Kidney epithelial cell (primary cell): ENCODE measurements at regions not wholly inside any gene's neighbourhood (a gene's known extent, or its start where the extent isn't known, plus 50 kb on each side); places are given as distances from the start of the nearest gene placed in this dataset.

Experiments
- DNase-seq: peaks from one replicate; pipeline ENCODE4 v3.0.0-alpha.2; 2010; ENCODE audit warnings: low read depth
- H3K27me3 ChIP-seq: 2 replicates; pipeline ENCODE4 v1.6.0; 2011; ENCODE audit warnings: low read length; ENCODE audit not compliant: control insufficient read depth, insufficient read depth
- H3K36me3 ChIP-seq: 2 replicates; pipeline ENCODE4 v1.5.1; 2011; ENCODE audit warnings: low read length; ENCODE audit not compliant: control insufficient read depth, insufficient read depth
- H3K4me3 ChIP-seq: 2 replicates; pipeline ENCODE4 v1.5.1; 2011; ENCODE audit warnings: low read depth, mild to moderate bottlenecking, control low read depth, low read length
- CTCF ChIP-seq: IDR thresholded peaks from 2 replicates; pipeline ENCODE4 v1.5.1; 2011; ENCODE audit warnings: mild to moderate bottlenecking, moderate library complexity, low read length, control low read depth, inconsistent platforms; ENCODE audit not compliant: insufficient read depth, poor library complexity, severe bottlenecking

DNA sequence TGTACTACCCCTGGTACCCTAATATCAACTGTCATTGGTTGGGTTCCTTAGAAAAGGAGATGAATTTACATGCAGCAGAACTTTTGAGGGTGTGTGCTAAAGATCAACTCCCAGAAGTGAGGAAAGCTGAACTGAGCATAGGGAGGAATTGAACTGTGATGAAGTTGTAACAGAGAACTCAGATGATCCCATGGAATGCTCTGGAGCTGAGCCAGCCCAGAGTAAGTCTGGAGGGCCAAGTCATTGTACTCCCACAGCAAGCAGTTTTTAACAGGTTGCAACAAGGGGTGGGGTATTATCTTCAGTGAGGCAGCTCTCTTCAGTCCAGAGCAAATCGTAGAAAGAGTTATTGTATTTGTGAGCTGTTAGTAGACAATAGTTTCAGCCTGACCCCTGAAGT, 572.3 kb downstream of the PYDC2 start:
- TF ChIP-seq CTCF, result no peak
- Histone ChIP-seq H3K4me3 (no peak overlapping the region), H3K27me3 (no peaks in the 10 kb centered on the region), H3K36me3 (no peaks in the 10 kb centered on the region)
- DNase-seq, result peak; percentile 12

DNA sequence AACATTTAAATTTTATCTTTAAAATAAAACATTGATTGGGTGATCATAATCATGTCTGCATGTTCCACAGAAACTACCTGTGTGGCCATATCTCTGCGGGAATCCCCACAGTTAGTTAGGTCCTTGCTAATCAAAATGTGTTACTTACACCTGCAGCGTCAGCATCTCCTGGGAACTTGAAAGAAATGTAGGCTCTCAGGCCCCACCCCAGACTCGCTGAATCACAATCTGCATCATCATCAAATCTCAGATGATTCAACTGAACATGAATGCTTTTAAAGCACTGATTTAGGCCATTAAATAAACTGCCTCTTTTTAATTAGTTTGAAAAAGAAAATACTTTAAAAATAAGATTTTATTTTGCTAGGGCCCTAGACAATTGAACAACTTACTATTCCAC, 577.8 kb downstream of the PYDC2 start:
- no peaks in the 10 kb centered on the region for H3K27me3 ChIP-seq
- H3K4me3 ChIP-seq, result no peak overlapping the region
- no peak for TF ChIP-seq CTCF
- peak; percentile 45 for DNase-seq
- H3K36me3 ChIP-seq, result no peaks in the 10 kb centered on the region

DNA sequence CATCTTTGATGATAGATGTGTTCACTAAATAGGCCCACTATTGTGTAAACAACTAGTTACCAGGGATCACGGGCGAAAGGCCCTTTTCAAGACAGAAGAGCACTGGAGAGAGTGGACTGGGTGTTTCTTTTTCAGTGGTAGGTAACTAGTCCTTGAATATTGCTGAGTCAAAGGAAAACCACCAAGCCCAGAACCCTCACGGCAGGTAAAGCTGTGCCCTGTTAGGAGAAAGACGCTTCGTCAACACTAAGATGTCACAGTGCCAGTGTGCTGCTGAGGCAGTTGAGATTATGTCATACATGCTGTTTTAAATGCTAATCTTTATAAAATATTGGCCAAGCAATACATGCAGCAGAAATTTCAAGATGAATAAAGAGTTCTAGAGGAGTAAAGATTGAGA, 578.6 kb downstream of the PYDC2 start:
- no peak overlapping the region for H3K4me3 ChIP-seq
- TF ChIP-seq CTCF, result no peak
- H3K36me3 ChIP-seq, result no peaks in the 10 kb centered on the region
- no peaks in the 10 kb centered on the region for H3K27me3 ChIP-seq
- no peak for DNase-seq

DNA sequence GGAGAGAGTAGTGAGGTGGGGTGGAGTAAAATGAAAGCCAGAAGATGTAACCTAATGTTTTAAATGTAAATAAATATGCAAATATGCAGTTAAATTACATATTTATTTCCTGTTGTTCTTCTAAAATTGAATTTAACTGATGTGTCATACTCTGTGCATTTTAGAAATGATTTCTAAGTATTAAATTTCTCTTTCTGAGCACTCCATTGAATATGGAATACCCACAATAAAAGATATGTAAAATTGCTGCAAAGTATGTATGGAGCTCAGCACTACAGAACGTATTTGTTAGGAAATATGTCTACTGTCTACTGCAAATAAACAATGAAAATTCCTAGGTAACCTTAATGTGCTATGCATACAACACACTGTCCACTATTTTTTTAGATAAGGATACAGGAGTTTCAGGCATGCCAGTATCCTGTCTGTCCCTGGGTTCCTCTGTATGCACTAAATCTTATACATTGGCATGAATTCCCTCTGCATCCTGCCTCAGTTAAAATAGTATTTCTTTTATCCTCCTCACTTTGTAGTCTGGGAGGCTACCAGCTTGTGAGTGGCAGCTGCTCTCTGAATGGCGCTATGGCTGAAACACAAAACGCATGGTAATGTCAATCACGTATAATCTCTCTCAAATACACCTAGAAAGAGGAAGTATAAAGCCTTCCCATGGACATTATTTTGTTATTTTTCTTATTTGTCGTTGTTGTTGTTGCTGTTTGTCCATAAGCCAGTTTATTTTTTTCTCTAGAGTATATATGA, 579.5 kb downstream of the PYDC2 start:
- no peaks in the 10 kb centered on the region for H3K27me3 ChIP-seq
- DNase-seq, result no peak
- no peak for TF ChIP-seq CTCF
- no peak overlapping the region for H3K4me3 ChIP-seq
- no peaks in the 10 kb centered on the region for H3K36me3 ChIP-seq

- DNase-seq, result no peak
- TF ChIP-seq CTCF, result no peak
- Histone ChIP-seq H3K4me3 (no peak overlapping the region), H3K27me3 (no peaks in the 10 kb centered on the region), H3K36me3 (no peaks in the 10 kb centered on the region)
Measured at GRCh38 chr3:192042116-192042515, 581.2 kb downstream of the PYDC2 start.

DNA sequence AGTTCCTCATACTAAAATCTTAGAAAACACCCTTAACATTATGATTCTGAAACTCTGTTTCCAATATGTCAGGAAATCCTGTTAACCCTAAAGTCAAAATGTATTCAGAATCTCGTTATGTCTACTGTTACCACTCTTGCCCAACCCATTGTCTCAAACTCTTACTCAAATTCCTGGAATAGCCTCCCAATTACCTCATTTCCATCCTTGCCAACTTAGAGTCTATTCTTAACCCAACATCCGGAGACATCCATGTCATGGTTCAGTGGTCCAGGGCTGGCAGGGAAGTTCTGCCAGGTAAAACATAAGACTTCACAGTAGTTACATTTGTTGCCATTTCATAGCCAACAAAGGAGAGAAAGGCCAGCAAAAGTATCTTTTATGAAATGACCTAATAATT, 593.9 kb downstream of the PYDC2 start:
- Histone ChIP-seq H3K27me3 (no peaks in the 10 kb centered on the region), H3K36me3 (no peaks in the 10 kb centered on the region), H3K4me3 (no peak overlapping the region)
- DNase-seq, result peak; percentile 81
- TF ChIP-seq CTCF, result no peak
